ENCODE measurements at regions not wholly inside any gene's neighbourhood (a gene's known extent, or its start where the extent isn't known, plus 50 kb on each side); places are given as distances from the start of the nearest gene placed in this dataset.

GRCh38 chr15:38046257-38047051 is 112.0 kb downstream of the TMCO5A start (continued):
- TF ChIP-seq POU5F1 (IDR thresholded peaks at IDR 0.05; ENCODE audit: low read depth, low read length) (no peak), CHD2 (IDR thresholded peaks at IDR 0.05; ENCODE audit: low read length) (no peak), TCF12 (IDR thresholded peaks at IDR 0.05; ENCODE audit: low read depth, low read length) (no peak), KDM4A (IDR thresholded peaks at IDR 0.05; ENCODE audit: low read depth, low read length, severe bottlenecking) (no peak), YY1 (IDR thresholded peaks at IDR 0.05; ENCODE audit: low read depth, low read length) (no peak), MAFK (IDR thresholded peaks at IDR 0.05; ENCODE audit: low read depth, low read length) (no peak)
